Ectodermal cell (in vitro differentiated cells): ENCODE measurements at regions not wholly inside any gene's neighbourhood (a gene's known extent, or its start where the extent isn't known, plus 50 kb on each side); places are given as distances from the start of the nearest gene placed in this dataset.

Experiments used
- H3K27ac ChIP-seq: 2 replicates; pipeline ENCODE4 v1.7.0; 2013; ENCODE audit warnings: mild to moderate bottlenecking, low read depth, low read length; ENCODE audit not compliant: insufficient read depth, poor library complexity, severe bottlenecking
- H3K27me3 ChIP-seq: 2 replicates; pipeline ENCODE4 v1.7.0; 2013; ENCODE audit warnings: mild to moderate bottlenecking, low read length; ENCODE audit not compliant: insufficient read depth, control insufficient read depth, poor library complexity, severe bottlenecking
- H3K36me3 ChIP-seq: one replicate; pipeline ENCODE4 v1.7.0; 2013; ENCODE audit warnings: low read length; ENCODE audit not compliant: control insufficient read depth, insufficient read depth
- H3K4me1 ChIP-seq: one replicate; pipeline ENCODE4 v1.7.0; 2013; ENCODE audit warnings: low read length; ENCODE audit not compliant: control insufficient read depth, insufficient read depth
- H3K4me3 ChIP-seq: 2 replicates; pipeline ENCODE4 v1.7.0; 2013; ENCODE audit warnings: low read depth, low read length, control low read depth; ENCODE audit not compliant: insufficient read depth
- H3K9me3 ChIP-seq: 2 replicates; pipeline ENCODE4 v1.7.0; 2013; ENCODE audit warnings: mild to moderate bottlenecking, low read length, moderate library complexity; ENCODE audit not compliant: control insufficient read depth
- WGBS, 2 experiments: methylation state at CpG; one replicate each; pipeline ENCODE4 v1.1.7; 2013; ENCODE audit warnings: missing lambda C conversion rate in 2 of 2; 5-methylcytosine and 5-hydroxymethylcytosine counted together

GRCh38 chr11:134587345-134587744 is 175.3 kb upstream of the B3GAT1 start:
- WGBS, 2 experiments, result 85 to 91% methylated on average over 4 to 6 of the region's 6 CpGs
- no peaks in the 10 kb centered on the region for H3K9me3 ChIP-seq
- no peaks in the 10 kb centered on the region for H3K4me1 ChIP-seq
- H3K27me3 ChIP-seq, result peaks cover 7% of the 10 kb centered on the region
- no peak overlapping the region for H3K4me3 ChIP-seq
- no peaks in the 10 kb centered on the region for H3K36me3 ChIP-seq
- no peak overlapping the region for H3K27ac ChIP-seq

DNA sequence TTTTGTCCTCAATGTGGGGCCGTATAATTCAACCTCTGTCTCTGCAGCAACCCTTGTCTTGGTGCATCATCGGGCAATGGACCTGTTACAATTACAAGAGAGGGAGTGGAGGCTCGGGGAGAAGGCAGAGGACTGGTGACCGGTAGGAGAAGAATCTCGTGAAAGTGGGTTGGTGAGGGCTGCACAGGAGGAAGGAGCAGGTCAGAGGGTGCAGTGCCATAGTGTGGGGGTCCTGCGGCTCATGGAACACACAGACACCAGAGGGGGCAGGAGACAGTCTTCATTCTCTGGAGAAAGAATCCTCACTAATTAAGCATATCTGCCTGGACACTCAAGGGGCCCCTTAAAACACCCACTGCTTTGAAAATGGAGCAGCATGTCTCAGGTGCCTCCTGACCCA is 174.7 kb upstream of the B3GAT1 start:
- peaks cover 12% of the 10 kb centered on the region for H3K27me3 ChIP-seq
- no peaks in the 10 kb centered on the region for H3K4me1 ChIP-seq
- H3K9me3 ChIP-seq, result no peaks in the 10 kb centered on the region
- H3K4me3 ChIP-seq, result no peak overlapping the region
- 92 to 96% methylated on average over 6 of the region's 6 CpGs for WGBS, 2 experiments
- no peak overlapping the region for H3K27ac ChIP-seq
- no peaks in the 10 kb centered on the region for H3K36me3 ChIP-seq

- Histone ChIP-seq H3K27ac (no peak overlapping the region), H3K4me3 (no peak overlapping the region), H3K27me3 (peaks cover 12% of the 10 kb centered on the region), H3K9me3 (no peaks in the 10 kb centered on the region), H3K4me1 (no peaks in the 10 kb centered on the region), H3K36me3 (no peaks in the 10 kb centered on the region)
- 89 to 91% methylated on average over 15 of the region's 15 CpGs for WGBS, 2 experiments
These were observed 173.9 kb upstream of the B3GAT1 start for GRCh38 chr11:134585666-134586610.

GRCh38 chr11:134584706-134585445 is 172.8 kb upstream of the B3GAT1 start:
- Histone ChIP-seq H3K4me1 (no peaks in the 10 kb centered on the region), H3K27me3 (peaks cover 13% of the 10 kb centered on the region), H3K4me3 (no peak overlapping the region), H3K9me3 (no peaks in the 10 kb centered on the region), H3K36me3 (no peaks in the 10 kb centered on the region), H3K27ac (no peak overlapping the region)
- WGBS, 2 experiments, result 67 to 72% methylated on average over 14 of the region's 14 CpGs

DNA sequence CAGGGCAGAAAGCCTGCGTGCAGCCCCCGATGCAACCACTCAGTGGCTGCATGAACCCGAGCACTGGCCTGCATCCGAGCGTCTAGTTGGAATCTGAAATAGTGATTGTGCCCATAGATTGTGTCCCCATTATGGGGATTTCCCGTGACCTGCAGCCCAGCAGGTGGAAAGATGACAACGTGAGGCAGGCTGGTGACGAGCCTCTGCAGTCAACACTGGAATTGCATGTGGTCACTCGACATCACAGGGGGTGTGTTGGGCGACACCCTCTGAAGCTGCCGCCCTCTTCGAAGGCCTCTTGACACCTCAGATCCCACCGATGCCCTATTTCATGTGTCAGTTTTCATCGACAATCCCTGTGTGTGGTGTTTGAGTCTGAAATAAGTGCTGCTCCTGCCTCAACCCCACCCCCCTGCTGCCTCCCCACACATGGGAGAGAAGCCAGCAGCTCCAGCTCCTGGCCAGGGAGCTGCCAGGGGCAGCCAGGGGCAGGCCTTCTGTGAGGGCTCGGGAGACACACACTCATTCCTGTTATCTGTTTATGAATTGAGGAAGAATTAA is 172.0 kb upstream of the B3GAT1 start:
- H3K4me3 ChIP-seq, result no peak overlapping the region
- H3K27ac ChIP-seq, result no peak overlapping the region
- H3K36me3 ChIP-seq, result no peaks in the 10 kb centered on the region
- peaks cover 19% of the 10 kb centered on the region for H3K27me3 ChIP-seq
- no peaks in the 10 kb centered on the region for H3K4me1 ChIP-seq
- WGBS, 2 experiments, result 91 to 93% methylated on average over 14 to 15 of the region's 15 CpGs
- no peaks in the 10 kb centered on the region for H3K9me3 ChIP-seq

DNA sequence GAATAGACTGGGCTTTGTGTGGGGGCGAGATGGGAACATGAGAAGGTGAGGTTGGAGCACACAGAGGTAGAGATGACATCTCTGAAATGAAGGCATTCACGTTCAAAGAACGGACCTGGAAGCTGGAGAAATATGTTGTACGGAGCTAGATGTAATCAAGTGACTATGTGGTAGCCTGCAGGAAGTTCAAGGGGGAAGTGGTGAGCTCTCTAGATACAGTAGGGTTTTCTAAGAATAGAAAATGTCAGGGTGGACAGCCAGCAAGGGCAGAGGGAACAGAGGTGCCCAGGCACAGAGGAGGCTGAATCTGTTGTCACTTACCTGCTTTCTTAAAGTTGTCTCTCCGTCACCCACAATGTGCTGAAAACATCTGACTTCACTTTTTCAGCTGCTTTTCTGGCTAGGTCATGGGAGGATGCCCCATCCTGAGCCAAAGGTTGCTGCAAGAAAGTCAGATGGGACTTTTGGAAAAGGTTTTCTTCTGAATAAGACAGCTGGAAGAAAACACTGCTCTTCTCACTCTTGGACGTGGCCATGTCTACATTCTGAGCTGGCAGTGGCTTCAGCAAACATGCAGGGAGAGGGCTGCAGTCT is 171.5 kb upstream of the B3GAT1 start:
- no peak overlapping the region for H3K4me3 ChIP-seq
- H3K27me3 ChIP-seq, result peaks cover 19% of the 10 kb centered on the region
- H3K27ac ChIP-seq, result no peak overlapping the region
- 93 to 94% methylated on average over 6 of the region's 6 CpGs for WGBS, 2 experiments
- H3K9me3 ChIP-seq, result no peaks in the 10 kb centered on the region
- no peaks in the 10 kb centered on the region for H3K36me3 ChIP-seq
- no peaks in the 10 kb centered on the region for H3K4me1 ChIP-seq

DNA sequence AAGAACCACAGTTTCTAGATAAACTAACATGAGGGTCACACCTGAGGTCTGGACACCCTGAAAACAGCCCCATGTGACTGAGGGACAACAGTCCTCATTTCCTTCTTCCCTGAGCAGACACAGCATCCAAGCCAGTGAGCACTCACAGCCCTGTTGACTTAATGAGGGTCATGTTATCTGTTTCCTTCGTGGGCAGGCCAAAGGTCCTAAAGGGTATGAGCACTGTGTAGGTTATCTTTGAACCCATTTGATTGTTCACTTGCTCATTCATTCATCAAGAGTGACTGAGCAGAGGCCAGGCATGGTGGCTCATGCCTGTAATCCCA is 170.7 kb upstream of the B3GAT1 start:
- 91 to 100% methylated on average over 1 of the region's 1 CpG for WGBS, 2 experiments
- H3K4me3 ChIP-seq, result no peak overlapping the region
- H3K27me3 ChIP-seq, result peaks cover 19% of the 10 kb centered on the region
- peaks cover 3% of the 10 kb centered on the region for H3K4me1 ChIP-seq
- no peaks in the 10 kb centered on the region for H3K36me3 ChIP-seq
- no peak overlapping the region for H3K27ac ChIP-seq
- H3K9me3 ChIP-seq, result no peaks in the 10 kb centered on the region

DNA sequence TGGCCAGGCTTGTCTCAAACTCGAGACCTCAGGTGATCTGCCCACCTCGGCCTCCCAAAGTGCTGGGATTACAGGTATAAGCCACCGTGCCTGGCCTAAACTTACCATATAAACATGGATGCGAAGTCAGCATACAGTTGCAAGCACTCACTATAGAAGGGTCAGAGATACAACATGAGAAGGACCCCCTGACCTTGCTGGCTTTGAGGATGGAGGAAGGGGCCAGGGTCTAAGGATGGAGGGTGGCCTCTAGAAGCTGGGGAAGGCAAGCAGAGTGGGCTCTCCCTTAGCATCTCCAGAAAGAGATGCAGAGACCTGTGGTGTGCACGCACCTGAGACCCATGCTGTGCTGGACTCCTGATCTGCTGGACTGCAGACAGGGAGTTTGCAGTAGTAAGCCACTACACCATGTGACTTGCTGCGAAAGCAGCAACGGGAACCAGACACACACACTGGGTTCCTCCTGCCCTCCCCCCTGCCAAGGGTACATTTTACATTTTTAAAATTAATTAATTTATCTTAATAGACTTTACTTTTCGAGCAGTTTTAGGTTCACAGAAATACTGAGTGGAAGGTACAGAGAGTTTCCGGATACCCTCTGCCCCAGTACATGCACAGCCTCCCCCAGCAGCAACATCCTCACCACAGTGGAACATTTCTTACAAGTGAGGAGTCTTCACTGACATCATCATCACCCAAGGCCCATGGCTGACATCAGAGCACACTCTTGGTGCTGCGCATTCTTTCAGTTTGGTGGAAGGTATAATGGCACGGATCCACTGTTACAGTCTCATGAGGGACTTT is 170.1 kb upstream of the B3GAT1 start:
- peaks cover 22% of the 10 kb centered on the region for H3K27me3 ChIP-seq
- WGBS, 2 experiments, result 92 to 95% methylated on average over 11 of the region's 11 CpGs
- no peaks in the 10 kb centered on the region for H3K9me3 ChIP-seq
- H3K36me3 ChIP-seq, result no peaks in the 10 kb centered on the region
- no peak overlapping the region for H3K27ac ChIP-seq
- peaks cover 4% of the 10 kb centered on the region for H3K4me1 ChIP-seq
- no peak overlapping the region for H3K4me3 ChIP-seq

- Histone ChIP-seq H3K4me1 (peaks cover 4% of the 10 kb centered on the region), H3K9me3 (no peaks in the 10 kb centered on the region), H3K4me3 (no peak overlapping the region), H3K36me3 (no peaks in the 10 kb centered on the region), H3K27me3 (peaks cover 22% of the 10 kb centered on the region), H3K27ac (no peak overlapping the region)
- WGBS, 2 experiments, result 91 to 92% methylated on average over 9 of the region's 9 CpGs
These were observed 169.1 kb upstream of the B3GAT1 start for GRCh38 chr11:134581121-134581626.
